ENCODE measurements at regions not wholly inside any gene's neighbourhood (a gene's known extent, or its start where the extent isn't known, plus 50 kb on each side); places are given as distances from the start of the nearest gene placed in this dataset.

GRCh38 chr9:90092508-90092907 lies 487.7 kb downstream of the GADD45G start:
- ChIA-PET POLR2A (no interaction called here), RAD21 (ENCODE audit: low non-redundant PET in 1 of 2, low total read pairs in 2 of 2, uncharacterized antibody in 2 of 2, unreplicated experiment in 2 of 2) (no interaction called here), CTCF (interaction anchor here (1.0 kb wide), 1 partner anchor 494 kb away, joined by 4 read pairs; no protein-coding TSS in a partner anchor)
- Histone ChIP-seq H3K27me3 (ENCODE audit: insufficient read depth, low read length) (peaks cover 55% of the 10 kb centered on the region), H3K4me1 (ENCODE audit: control insufficient read depth in 1 of 2, insufficient read depth in 2 of 2, low read length in 2 of 2) (no peaks in the 10 kb centered on the region), H3K4me3 (replicated peaks in 1 of 2; ENCODE audit: low read depth in 1 of 2, low read length in 2 of 2) (no peak overlapping the region), H3K4me2 (ENCODE audit: low read length) (no peak overlapping the region), H2AFZ (ENCODE audit: low read depth, low read length, poor library complexity, severe bottlenecking) (no peak overlapping the region), H3K27ac (ENCODE audit: low read depth, low read length) (no peak overlapping the region), H3K9me2 (ENCODE audit: insufficient read depth) (no peaks in the 10 kb centered on the region), H3K9me3 (ENCODE audit: control insufficient read depth in 1 of 2, insufficient read depth in 1 of 2, low read depth in 1 of 2, low read length in 2 of 2) (no peaks in the 10 kb centered on the region), H3K79me2 (ENCODE audit: insufficient read depth, low read length) (no peaks in the 10 kb centered on the region), H3K9ac (ENCODE audit: low read length) (no peak overlapping the region), H3K36me3 (ENCODE audit: control insufficient read depth in 1 of 2, insufficient read depth in 2 of 2, low read length in 2 of 2) (no peaks in the 10 kb centered on the region), H4K20me1 (ENCODE audit: insufficient read depth) (no peaks in the 10 kb centered on the region; the same call in 1 of the 2 replicates)
- no peak for TF ChIP-seq RAD21 (IDR thresholded peaks at IDR 0.05; ENCODE audit: low read depth)
- TF ChIP-seq, protein P1, sequence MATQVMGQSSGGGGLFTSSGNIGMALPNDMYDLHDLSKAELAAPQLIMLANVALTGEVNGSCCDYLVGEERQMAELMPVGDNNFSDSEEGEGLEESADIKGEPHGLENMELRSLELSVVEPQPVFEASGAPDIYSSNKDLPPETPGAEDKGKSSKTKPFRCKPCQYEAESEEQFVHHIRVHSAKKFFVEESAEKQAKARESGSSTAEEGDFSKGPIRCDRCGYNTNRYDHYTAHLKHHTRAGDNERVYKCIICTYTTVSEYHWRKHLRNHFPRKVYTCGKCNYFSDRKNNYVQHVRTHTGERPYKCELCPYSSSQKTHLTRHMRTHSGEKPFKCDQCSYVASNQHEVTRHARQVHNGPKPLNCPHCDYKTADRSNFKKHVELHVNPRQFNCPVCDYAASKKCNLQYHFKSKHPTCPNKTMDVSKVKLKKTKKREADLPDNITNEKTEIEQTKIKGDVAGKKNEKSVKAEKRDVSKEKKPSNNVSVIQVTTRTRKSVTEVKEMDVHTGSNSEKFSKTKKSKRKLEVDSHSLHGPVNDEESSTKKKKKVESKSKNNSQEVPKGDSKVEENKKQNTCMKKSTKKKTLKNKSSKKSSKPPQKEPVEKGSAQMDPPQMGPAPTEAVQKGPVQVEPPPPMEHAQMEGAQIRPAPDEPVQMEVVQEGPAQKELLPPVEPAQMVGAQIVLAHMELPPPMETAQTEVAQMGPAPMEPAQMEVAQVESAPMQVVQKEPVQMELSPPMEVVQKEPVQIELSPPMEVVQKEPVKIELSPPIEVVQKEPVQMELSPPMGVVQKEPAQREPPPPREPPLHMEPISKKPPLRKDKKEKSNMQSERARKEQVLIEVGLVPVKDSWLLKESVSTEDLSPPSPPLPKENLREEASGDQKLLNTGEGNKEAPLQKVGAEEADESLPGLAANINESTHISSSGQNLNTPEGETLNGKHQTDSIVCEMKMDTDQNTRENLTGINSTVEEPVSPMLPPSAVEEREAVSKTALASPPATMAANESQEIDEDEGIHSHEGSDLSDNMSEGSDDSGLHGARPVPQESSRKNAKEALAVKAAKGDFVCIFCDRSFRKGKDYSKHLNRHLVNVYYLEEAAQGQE (IDR thresholded peaks at IDR 0.05; ENCODE audit: low read depth): no peak
- TF ChIP-seq ELF1 (IDR thresholded peaks at IDR 0.05; ENCODE audit: borderline replicate concordance, low read depth): no peak
- TF ChIP-seq ZBTB33 (IDR thresholded peaks at IDR 0.05; ENCODE audit: extremely low read depth, insufficient replicate concordance, low read length): no peak
- TF ChIP-seq EGR1 (IDR thresholded peaks at IDR 0.05; ENCODE audit: low read depth): no peak
- TF ChIP-seq, protein P2, sequence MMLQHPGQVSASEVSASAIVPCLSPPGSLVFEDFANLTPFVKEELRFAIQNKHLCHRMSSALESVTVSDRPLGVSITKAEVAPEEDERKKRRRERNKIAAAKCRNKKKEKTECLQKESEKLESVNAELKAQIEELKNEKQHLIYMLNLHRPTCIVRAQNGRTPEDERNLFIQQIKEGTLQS (IDR thresholded peaks at IDR 0.05): no peak
- TF ChIP-seq SRF (IDR thresholded peaks at IDR 0.05; ENCODE audit: low read depth): no peak
- TF ChIP-seq TCF7L2 (IDR thresholded peaks at IDR 0.05; ENCODE audit: borderline replicate concordance, extremely low read depth, insufficient read depth, insufficient read length): no peak
- no peak for TF ChIP-seq POLR2AphosphoS5 (IDR thresholded peaks at IDR 0.05; ENCODE audit: low read depth, low read length)
- no peak for TF ChIP-seq YY1 (IDR thresholded peaks at IDR 0.05; ENCODE audit: extremely low read depth, insufficient replicate concordance, low read depth, low read length)
- TF ChIP-seq SP1 (IDR thresholded peaks at IDR 0.05; ENCODE audit: low read depth): no peak
- no peak for TF ChIP-seq JUND (IDR thresholded peaks at IDR 0.05)
- intact Hi-C loops (cut with micrococcal nuclease): no loop called here
- ATAC-seq: no peak
- DNase-seq (ENCODE audit: low read depth, low spot score): no peak
- no TSS peak for BruUV-seq (replicated peaks)
